GM12892 (cell line): ENCODE measurements at regions not wholly inside any gene's neighbourhood (a gene's known extent, or its start where the extent isn't known, plus 50 kb on each side); places are given as distances from the start of the nearest gene placed in this dataset.

Source experiments
- POLR2A ChIP-seq: IDR thresholded peaks from 2 replicates; pipeline ENCODE4 v1.6.1; 2011; ENCODE audit warnings: low read depth, low read length, control low read depth
- POLR2AphosphoS5 ChIP-seq: IDR thresholded peaks from 2 replicates; pipeline ENCODE4 v1.6.1; 2011; ENCODE audit warnings: low read depth, low read length, control low read depth

- TF ChIP-seq POLR2A (no peak), POLR2AphosphoS5 (no peak)
Observed at GRCh38 chr10:61192042-61192441, 248.1 kb upstream of the RHOBTB1 start.
